ENCODE measurements at regions not wholly inside any gene's neighbourhood (a gene's known extent, or its start where the extent isn't known, plus 50 kb on each side); places are given as distances from the start of the nearest gene placed in this dataset.

- H3K79me1 ChIP-seq (ENCODE audit: insufficient read depth, low read depth, low read length, poor library complexity, severe bottlenecking): no peaks in the 10 kb centered on the region
- no peak overlapping the region for H3K18ac ChIP-seq (ENCODE audit: insufficient read length, low read depth, low read length)
- no peak overlapping the region for H3K23ac ChIP-seq (ENCODE audit: insufficient read length, low read depth, low read length)
- no peak overlapping the region for H3T11ph ChIP-seq (ENCODE audit: low read length)
- H3K4me1 Mint-ChIP-seq: peaks cover 15% of the 10 kb centered on the region in 2 experiments
- H4K20me1 ChIP-seq (ENCODE audit: control insufficient read depth, insufficient read depth, insufficient read length): no peaks in the 10 kb centered on the region
- H3K27me3 ChIP-seq (ENCODE audit: insufficient read depth, low read length): no peaks in the 10 kb centered on the region
- H3K4me1 ChIP-seq (ENCODE audit: insufficient read depth, low read length): no peaks in the 10 kb centered on the region
- H3K79me2 ChIP-seq (ENCODE audit: insufficient read depth, low read length): no peaks in the 10 kb centered on the region
- H3K9ac ChIP-seq (ENCODE audit: extremely low read depth, insufficient read length, low read length): no peak overlapping the region
- no peak overlapping the region for H4K8ac ChIP-seq (replicated peaks; ENCODE audit: insufficient read length, low read depth, low read length)
- no peak overlapping the region for H3K27ac ChIP-seq (ENCODE audit: insufficient read length, low read depth, low read length)
- no peak for DNase-seq
- no peak overlapping the region for H2AFZ ChIP-seq (ENCODE audit: low read length)
- no peaks in the 10 kb centered on the region; the same call in 1 of the 2 replicates for H3K27me3 Mint-ChIP-seq (ENCODE audit: low read depth)
- no peak overlapping the region for H3K27ac Mint-ChIP-seq
- H3K56ac ChIP-seq (ENCODE audit: insufficient read length, low read depth, low read length): no peak overlapping the region
- H3K36me3 Mint-ChIP-seq (ENCODE audit: insufficient read depth in 1 of 3, low read depth in 3 of 3): no peaks in the 10 kb centered on the region
- no peaks in the 10 kb centered on the region for H3K9me3 ChIP-seq (ENCODE audit: control insufficient read depth, low read depth, low read length)
- H2BK15ac ChIP-seq (ENCODE audit: low read depth, low read length): no peak overlapping the region
- H2BK20ac ChIP-seq (ENCODE audit: low read depth, low read length, poor library complexity, severe bottlenecking): no peak overlapping the region
- no peaks in the 10 kb centered on the region for H3K9me3 Mint-ChIP-seq
- no peak overlapping the region for H3K4ac ChIP-seq (ENCODE audit: low read depth, low read length)
- no peak overlapping the region for H3K4me3 Mint-ChIP-seq
- H2AK5ac ChIP-seq (ENCODE audit: insufficient read length, low read length): no peak overlapping the region
- no peak overlapping the region for H2BK5ac ChIP-seq (ENCODE audit: insufficient read length, low read length)
- TF ChIP-seq CTCF (conservative IDR thresholded peaks at IDR 0.05): no peak
- no peak overlapping the region for H2BK12ac ChIP-seq (ENCODE audit: insufficient read length, low read depth, low read length)
- H4K5ac ChIP-seq (ENCODE audit: insufficient read length, low read depth, low read length): no peak overlapping the region
- H3K4me2 ChIP-seq (ENCODE audit: insufficient read depth, insufficient read length, low read length): no peak overlapping the region
- H2BK120ac ChIP-seq (ENCODE audit: low read depth, low read length, poor library complexity, severe bottlenecking): no peak overlapping the region
- H3K23me2 ChIP-seq (ENCODE audit: insufficient read length, low read depth, low read length, poor library complexity, severe bottlenecking): no peaks in the 10 kb centered on the region
- no CpG with 5 or more reads among the region's 1 CpG for WGBS (ENCODE audit: extremely low coverage, insufficient read length, low lambda C conversion rate)
- H4K91ac ChIP-seq (ENCODE audit: insufficient read length, low read depth, low read length): no peak overlapping the region
- no peak overlapping the region for H3K14ac ChIP-seq (ENCODE audit: insufficient read depth, low read length)
Measured at GRCh38 chr15:53458736-53459135, 300.7 kb downstream of the WDR72 start.
